HG02759 (cell line): ENCODE measurements at regions not wholly inside any gene's neighbourhood (a gene's known extent, or its start where the extent isn't known, plus 50 kb on each side); places are given as distances from the start of the nearest gene placed in this dataset.
"Not testable (repeated sequence)": the region's sequence is repeated elsewhere in the genome, so short reads cannot be mapped to it uniquely, and the experiment has no call there.

Experiments used
- ATAC-seq: cut with Tn5 transposase; IDR thresholded peaks from one replicate; pipeline ENCODE4 v1.9.1; 2021; ENCODE audit warnings: mild to moderate bottlenecking, moderate library complexity; ENCODE audit not compliant: unreplicated experiment

GRCh38 chr4:67333664-67334063, 211.6 kb downstream of the CENPC start:
- ATAC-seq = no peak

GRCh38 chr4:67332627-67333026, 212.7 kb downstream of the CENPC start:
- ATAC-seq = peak; percentile 86

- ATAC-seq = no peak
Measured at GRCh38 chr4:67328393-67328792, 216.9 kb downstream of the CENPC start.

- no peak for ATAC-seq
Measured at GRCh38 chr4:67328018-67328278, 217.4 kb downstream of the CENPC start.

- peak; percentile 98 for ATAC-seq
Measured at GRCh38 chr4:67327245-67328017, 217.9 kb downstream of the CENPC start.

- ATAC-seq = no peak
Measured at GRCh38 chr4:67325791-67326190, 219.5 kb downstream of the CENPC start.

GRCh38 chr4:67320645-67321044, 224.7 kb downstream of the CENPC start:
- ATAC-seq = no peak

GRCh38 chr4:67319607-67320006, 225.7 kb downstream of the CENPC start:
- not testable (repeated sequence) for ATAC-seq

GRCh38 chr4:67300497-67301185, 244.7 kb downstream of the CENPC start:
- not testable (repeated sequence) for ATAC-seq

GRCh38 chr4:67292636-67293035, 252.7 kb downstream of the CENPC start:
- no peak for ATAC-seq

GRCh38 chr4:67292045-67292444, 253.3 kb downstream of the CENPC start:
- ATAC-seq = no peak

- no peak for ATAC-seq
Measured at GRCh38 chr4:67291644-67292043, 253.7 kb downstream of the CENPC start.

GRCh38 chr4:67288964-67289363, 256.3 kb downstream of the CENPC start:
- peak; percentile 82 for ATAC-seq

GRCh38 chr4:67286724-67287123, 258.6 kb downstream of the CENPC start:
- ATAC-seq = no peak

- ATAC-seq = no peak
Measured at GRCh38 chr4:67282749-67283148, 262.6 kb downstream of the CENPC start.

- no peak for ATAC-seq
Measured at GRCh38 chr4:67275179-67275750, 270.0 kb downstream of the CENPC start.

- ATAC-seq = not testable (repeated sequence)
Measured at GRCh38 chr4:67274671-67275070, 270.6 kb downstream of the CENPC start.

- no peak for ATAC-seq
Measured at GRCh38 chr4:67273666-67274065, 271.6 kb downstream of the CENPC start.

GRCh38 chr4:67261971-67262370, 283.3 kb downstream of the CENPC start:
- ATAC-seq = no peak

- no peak for ATAC-seq
Measured at GRCh38 chr4:67256388-67257043, 288.8 kb downstream of the CENPC start.

GRCh38 chr4:67250131-67250896, 295.0 kb downstream of the CENPC start:
- no peak for ATAC-seq
